Thyroid gland (tissue), 4 donors: ENCODE measurements at regions not wholly inside any gene's neighbourhood (a gene's known extent, or its start where the extent isn't known, plus 50 kb on each side); places are given as distances from the start of the nearest gene placed in this dataset.

Experiments
- DNase-seq, 2 donors: peaks; one replicate each; pipeline ENCODE4 v3.0.0-alpha.2; 2019
- H3K27ac ChIP-seq, 3 donors: fragments of 200-600 bp; sonication (generic); 1 replicate in 2 of 3; 2 replicates in 1 of 3; pipeline ENCODE4 v1.5.1; 2016 to 2019; ENCODE audit warnings: mild to moderate bottlenecking in 1 of 3, moderate library complexity in 1 of 3
- H3K27me3 ChIP-seq: fragments of 200-600 bp; sonication (generic); one replicate; pipeline ENCODE4 v1.5.1; 2019
- H3K36me3 ChIP-seq, 2 donors: fragments of 200-600 bp; sonication (generic); one replicate each; pipeline ENCODE4 v1.5.1; 2016 to 2019
- H3K4me1 ChIP-seq, 2 donors: fragments of 200-600 bp; sonication (generic); one replicate each; pipeline ENCODE4 v1.5.1; 2017 to 2019
- H3K4me3 ChIP-seq, 3 donors: fragments of 200-600 bp; sonication (generic); replicated peaks in 1 of 3; 1 replicate in 2 of 3; 2 replicates in 1 of 3; pipeline ENCODE4 v1.5.1; 2016; ENCODE audit warnings: mild to moderate bottlenecking in 1 of 3
- H3K9me3 ChIP-seq: fragments of 200-600 bp; sonication (generic); one replicate; pipeline ENCODE4 v1.5.1; 2017
- POLR2A ChIP-seq, 2 donors: fragments of 450-650 bp; IDR thresholded peaks; one replicate each; pipeline ENCODE4 v1.6.1; 2017; ENCODE audit warnings: antibody characterized with exemption in 2 of 2, mild to moderate bottlenecking in 2 of 2, moderate library complexity in 1 of 2
- WGBS, 2 donors: methylation state at CpG; one replicate each; pipeline ENCODE4 v1.1.5; 2017; 5-methylcytosine and 5-hydroxymethylcytosine counted together
- intact Hi-C: fragments of 100-400 bp; cut with DNase I; formaldehyde crosslinking; loops from one replicate; pipeline ENCODE4 v1.15.1; 2023
- TF ChIP-seq, protein P1 (sequence below), 6 experiments: fragments of 200-600 bp in 3 of 6; fragments of 450-650 bp in 3 of 6; sonication (generic) in 3 of 6; IDR thresholded peaks; one replicate each; pipeline ENCODE4 v1.5.1; 2016 to 2019; ENCODE audit warnings: antibody characterized with exemption in 6 of 6, mild to moderate bottlenecking in 2 of 6, inconsistent platforms in 1 of 6, moderate library complexity in 1 of 6

DNA sequence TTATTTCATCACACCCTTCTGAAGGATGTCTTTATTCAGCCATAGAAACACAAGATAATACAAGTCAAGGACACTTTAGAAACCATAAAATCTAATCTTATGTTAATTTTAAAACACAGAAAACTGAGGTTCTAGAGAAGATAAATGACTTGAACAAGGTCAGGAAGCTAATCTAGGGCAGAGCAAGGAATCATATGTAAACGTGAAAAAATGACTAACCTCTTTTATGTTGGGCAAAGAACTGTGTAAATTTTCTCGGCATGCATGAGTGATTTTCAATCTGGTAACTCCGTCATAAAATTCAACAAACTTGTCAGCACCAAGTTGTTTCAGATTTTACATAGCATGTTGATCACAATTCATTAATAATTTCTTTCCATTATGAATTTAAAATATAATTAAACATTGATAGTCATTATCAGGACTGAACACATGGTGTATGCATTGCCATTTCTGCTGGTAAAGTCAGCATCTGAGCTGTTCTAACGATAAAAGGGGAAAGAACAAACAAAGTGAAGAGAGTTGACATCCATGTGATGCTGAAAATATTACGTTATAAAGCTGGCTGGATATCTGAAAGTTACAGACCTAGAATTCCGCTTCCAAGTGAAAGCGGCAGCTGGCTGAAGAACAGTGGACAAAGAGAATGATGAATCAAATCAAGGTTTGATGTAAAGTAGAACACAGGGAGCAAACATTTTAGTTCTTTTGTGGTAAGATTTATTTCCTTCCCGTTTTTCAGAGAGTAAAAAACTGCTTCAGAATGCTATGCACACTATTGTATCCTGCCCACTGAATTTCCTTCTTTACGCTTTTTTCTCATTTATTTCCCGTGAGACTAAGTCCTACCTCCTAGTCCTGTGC is 1037.4 kb upstream of the TMPRSS15 start:
- H3K4me1 ChIP-seq, result no peaks in the 10 kb centered on the region
- H3K27me3 ChIP-seq, result no peaks in the 10 kb centered on the region
- no peaks in the 10 kb centered on the region for H3K36me3 ChIP-seq
- TF ChIP-seq POLR2A (IDR thresholded peaks at IDR 0.05), result no peak
- TF ChIP-seq, protein P1, sequence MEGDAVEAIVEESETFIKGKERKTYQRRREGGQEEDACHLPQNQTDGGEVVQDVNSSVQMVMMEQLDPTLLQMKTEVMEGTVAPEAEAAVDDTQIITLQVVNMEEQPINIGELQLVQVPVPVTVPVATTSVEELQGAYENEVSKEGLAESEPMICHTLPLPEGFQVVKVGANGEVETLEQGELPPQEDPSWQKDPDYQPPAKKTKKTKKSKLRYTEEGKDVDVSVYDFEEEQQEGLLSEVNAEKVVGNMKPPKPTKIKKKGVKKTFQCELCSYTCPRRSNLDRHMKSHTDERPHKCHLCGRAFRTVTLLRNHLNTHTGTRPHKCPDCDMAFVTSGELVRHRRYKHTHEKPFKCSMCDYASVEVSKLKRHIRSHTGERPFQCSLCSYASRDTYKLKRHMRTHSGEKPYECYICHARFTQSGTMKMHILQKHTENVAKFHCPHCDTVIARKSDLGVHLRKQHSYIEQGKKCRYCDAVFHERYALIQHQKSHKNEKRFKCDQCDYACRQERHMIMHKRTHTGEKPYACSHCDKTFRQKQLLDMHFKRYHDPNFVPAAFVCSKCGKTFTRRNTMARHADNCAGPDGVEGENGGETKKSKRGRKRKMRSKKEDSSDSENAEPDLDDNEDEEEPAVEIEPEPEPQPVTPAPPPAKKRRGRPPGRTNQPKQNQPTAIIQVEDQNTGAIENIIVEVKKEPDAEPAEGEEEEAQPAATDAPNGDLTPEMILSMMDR (IDR thresholded peaks at IDR 0.05), result no peak
- no peak for DNase-seq
- no peak overlapping the region for H3K4me3 ChIP-seq
- intact Hi-C loops, result no loop called here
- H3K9me3 ChIP-seq, result no peaks in the 10 kb centered on the region
- no peak overlapping the region for H3K27ac ChIP-seq
- 65 to 69% methylated on average over 10 of the region's 10 CpGs for WGBS, 2 donors

DNA sequence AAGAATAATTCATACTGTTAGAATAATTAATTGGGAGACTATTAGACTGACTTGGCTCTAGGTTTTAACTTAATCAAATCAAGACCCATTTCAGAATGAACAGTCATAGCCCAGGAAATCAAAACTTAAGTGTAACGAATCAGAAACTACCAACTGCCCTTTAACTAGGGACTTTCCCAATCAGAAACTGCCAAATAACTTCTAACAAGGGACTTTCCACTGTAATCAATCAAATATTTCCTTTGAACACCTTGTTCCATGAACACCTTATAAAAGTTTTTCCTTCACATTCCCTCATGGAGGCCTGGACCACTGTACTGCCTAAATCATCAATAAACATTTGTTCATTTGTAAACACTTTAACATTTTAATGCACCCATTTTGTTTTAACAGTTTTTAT is 1054.7 kb upstream of the TMPRSS15 start:
- H3K4me3 ChIP-seq, result no peak overlapping the region
- no peak overlapping the region for H3K27ac ChIP-seq
- no peaks in the 10 kb centered on the region for H3K27me3 ChIP-seq
- WGBS, 2 donors, result 63 to 79% methylated on average over 1 of the region's 1 CpG
- H3K4me1 ChIP-seq, result no peaks in the 10 kb centered on the region
- H3K9me3 ChIP-seq, result no peaks in the 10 kb centered on the region
- DNase-seq, result no peak
- no peaks in the 10 kb centered on the region for H3K36me3 ChIP-seq
- TF ChIP-seq POLR2A (IDR thresholded peaks at IDR 0.05), result no peak
- TF ChIP-seq, protein P1 (IDR thresholded peaks at IDR 0.05), result no peak
- intact Hi-C loops, result no loop called here

DNA sequence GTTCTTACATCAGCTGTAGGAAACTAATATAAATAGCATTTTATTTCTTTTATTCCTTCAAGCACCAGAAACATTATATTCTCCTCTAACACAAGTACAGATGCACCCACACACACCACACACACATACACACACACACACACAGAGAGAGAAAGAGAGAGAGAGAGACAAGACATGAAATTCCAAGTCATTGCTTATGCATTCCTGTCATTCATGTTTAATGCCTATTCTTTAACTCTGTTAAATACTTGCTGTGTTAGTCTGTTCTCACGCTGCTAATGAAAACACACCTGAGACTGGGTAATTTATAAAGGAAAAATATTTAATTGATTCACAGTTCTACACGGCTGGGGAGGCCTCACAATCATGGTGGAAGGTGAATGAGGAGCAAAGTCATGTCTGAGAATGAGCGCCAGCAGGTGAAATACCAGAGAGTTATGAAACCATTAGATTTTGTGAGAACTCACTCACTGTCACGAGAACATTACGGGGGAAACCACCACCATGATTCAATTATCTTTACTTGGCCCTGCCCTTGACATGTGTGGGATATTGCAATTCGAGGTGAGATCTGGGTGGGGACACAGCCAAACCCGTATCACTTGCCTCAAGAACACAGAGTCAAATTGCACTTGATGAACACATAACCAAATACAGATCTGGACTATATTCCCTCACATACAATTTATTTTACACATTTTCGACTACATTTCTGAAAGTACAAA is 1058.1 kb upstream of the TMPRSS15 start:
- Histone ChIP-seq H3K27me3 (no peaks in the 10 kb centered on the region), H3K4me1 (no peaks in the 10 kb centered on the region), H3K9me3 (no peaks in the 10 kb centered on the region), H3K27ac (no peak overlapping the region), H3K4me3 (no peak overlapping the region), H3K36me3 (no peaks in the 10 kb centered on the region)
- DNase-seq, result no peak
- intact Hi-C loops, result no loop called here
- no peak for TF ChIP-seq POLR2A (IDR thresholded peaks at IDR 0.05)
- TF ChIP-seq, protein P1 (IDR thresholded peaks at IDR 0.05), result no peak
- 80 to 84% methylated on average over 8 of the region's 8 CpGs for WGBS, 2 donors

DNA sequence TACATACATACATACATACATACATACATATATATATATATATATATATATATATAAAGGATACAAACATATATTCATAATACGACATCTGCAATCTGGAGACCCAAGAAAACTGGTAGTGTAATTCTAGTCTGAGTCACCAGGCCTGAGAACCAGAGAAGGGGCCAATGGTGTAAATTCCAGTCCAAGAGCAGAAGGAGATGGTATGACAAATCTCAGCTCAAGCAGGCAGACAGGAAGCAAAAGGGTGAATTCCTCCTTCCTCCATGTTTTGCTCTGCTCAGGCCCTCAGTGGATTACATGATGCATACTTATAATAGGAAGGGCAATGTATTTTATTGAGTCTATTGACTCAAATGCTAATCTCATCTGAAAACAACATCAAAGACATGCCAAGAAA is 1060.4 kb upstream of the TMPRSS15 start:
- WGBS, 2 donors, result 82 to 96% methylated on average over 1 of the region's 1 CpG
- intact Hi-C loops, result no loop called here
- no peak overlapping the region for H3K27ac ChIP-seq
- no peaks in the 10 kb centered on the region for H3K36me3 ChIP-seq
- H3K9me3 ChIP-seq, result no peaks in the 10 kb centered on the region
- no peak for TF ChIP-seq POLR2A (IDR thresholded peaks at IDR 0.05)
- TF ChIP-seq, protein P1 (IDR thresholded peaks at IDR 0.05), result no peak
- H3K4me1 ChIP-seq, result no peaks in the 10 kb centered on the region
- DNase-seq, result no peak
- no peaks in the 10 kb centered on the region for H3K27me3 ChIP-seq
- H3K4me3 ChIP-seq, result no peak overlapping the region
